ENCODE measurements at regions not wholly inside any gene's neighbourhood (a gene's known extent, or its start where the extent isn't known, plus 50 kb on each side); places are given as distances from the start of the nearest gene placed in this dataset.

DNA sequence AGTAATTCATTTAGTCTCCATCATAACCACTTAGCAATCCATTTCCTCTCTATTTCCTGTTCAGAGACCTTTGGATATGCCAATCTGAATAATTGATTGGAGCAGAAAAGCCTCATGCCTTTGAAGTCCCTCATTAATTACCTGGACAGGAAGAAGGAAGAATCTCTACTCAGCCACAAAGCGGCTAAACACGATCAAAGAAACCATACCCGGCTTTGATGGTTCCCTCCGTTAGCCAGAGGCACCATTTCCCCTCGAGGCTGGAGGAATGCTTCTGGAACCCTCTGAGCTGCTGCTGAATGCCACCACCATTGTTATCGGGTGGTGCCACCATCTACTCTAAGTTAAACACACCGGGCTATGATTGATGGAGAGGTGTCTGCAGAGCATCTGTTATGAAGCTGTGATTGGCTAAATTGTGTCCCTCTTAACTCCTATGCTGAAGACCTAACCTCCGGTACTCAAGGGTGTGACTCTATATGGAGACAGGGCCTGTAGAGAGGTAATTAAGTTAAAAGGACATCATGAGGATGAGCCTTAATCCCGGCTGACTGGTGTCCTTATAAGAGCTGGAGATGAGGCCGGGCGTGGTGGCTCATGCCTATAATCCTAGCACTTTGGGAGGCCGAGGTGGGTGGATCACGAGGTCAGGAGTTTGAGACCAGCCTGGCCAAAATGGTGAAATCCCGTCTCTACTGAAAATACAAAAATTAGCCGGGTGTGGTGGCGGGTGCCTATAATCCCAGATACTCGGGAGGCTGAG is 168.6 kb downstream of the CTTN start:
- POLR2A ChIA-PET, result no interaction called here
- CTCF ChIA-PET, result interaction anchor here (1.0 kb wide), 1 partner anchor 17 kb away, joined by 3 read pairs; no protein-coding TSS in a partner anchor
- Histone ChIP-seq H2AFZ (ENCODE audit: low read depth) (no peak overlapping the region), H3K4me1 (ENCODE audit: control insufficient read depth in 1 of 2, insufficient read depth in 2 of 2, low read depth in 1 of 2, low read length in 1 of 2) (peaks cover 0 to 17% of the 10 kb centered on the region in 2 experiments; a peak in 1 of 4 replicates), H3K9ac (no peak overlapping the region), H3K4me3 (ENCODE audit: low read depth in 2 of 2, low read length in 1 of 2) (no peak overlapping the region), H3F3A (replicated peaks; ENCODE audit: insufficient read depth) (no peaks in the 10 kb centered on the region), H3K27me3 (ENCODE audit: insufficient read depth) (no peaks in the 10 kb centered on the region), H3K27ac (ENCODE audit: low read depth in 2 of 2, low read length in 1 of 2) (no peak overlapping the region; a peak in 1 of 4 replicates), H4K20me1 (ENCODE audit: insufficient read depth) (no peaks in the 10 kb centered on the region), H3K79me2 (ENCODE audit: insufficient read depth) (no peaks in the 10 kb centered on the region), H3K9me3 (no peaks in the 10 kb centered on the region), H3K9me2 (no peaks in the 10 kb centered on the region), H3K36me3 (replicated peaks in 1 of 2; ENCODE audit: control insufficient read depth in 1 of 2, insufficient read depth in 2 of 2, low read length in 1 of 2) (no peaks in the 10 kb centered on the region), H3K4me2 (no peak overlapping the region)
- TF ChIP-seq NFIC (IDR thresholded peaks at IDR 0.05; ENCODE audit: borderline replicate concordance), result no peak
- TF ChIP-seq SMC3 (IDR thresholded peaks at IDR 0.05; ENCODE audit: low read depth, low read length), result no peak
- WGBS (ENCODE audit: low lambda C conversion rate), result 50% methylated on average over 17 of the region's 17 CpGs
- no peak for DNase-seq

DNA sequence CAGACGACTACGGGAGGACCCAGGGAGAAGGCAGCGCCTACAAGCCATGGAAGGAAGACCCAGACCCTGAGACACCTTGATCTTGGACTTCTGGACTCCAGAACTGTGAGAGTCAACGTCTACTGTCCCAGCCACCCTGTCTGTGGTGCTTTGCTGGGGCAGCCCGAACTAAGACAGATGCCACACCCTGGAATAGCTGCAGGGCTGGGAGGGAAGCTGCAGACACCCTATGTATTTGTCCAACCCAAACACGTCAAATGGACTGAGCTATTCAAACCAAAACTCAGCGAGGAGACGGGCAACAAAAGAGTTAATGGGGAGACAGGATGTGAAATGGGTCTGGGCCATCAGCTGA is 169.3 kb downstream of the CTTN start:
- peaks cover 0 to 17% of the 10 kb centered on the region in 2 experiments; a peak in 1 of 4 replicates for H3K4me1 ChIP-seq (ENCODE audit: control insufficient read depth in 1 of 2, insufficient read depth in 2 of 2, low read depth in 1 of 2, low read length in 1 of 2)
- H3K79me2 ChIP-seq (ENCODE audit: insufficient read depth), result no peaks in the 10 kb centered on the region
- H3K9me3 ChIP-seq, result no peaks in the 10 kb centered on the region
- no peaks in the 10 kb centered on the region for H3K27me3 ChIP-seq (ENCODE audit: insufficient read depth)
- no peak overlapping the region for H3K4me2 ChIP-seq
- H3K9me2 ChIP-seq, result no peaks in the 10 kb centered on the region
- TF ChIP-seq, protein P1, sequence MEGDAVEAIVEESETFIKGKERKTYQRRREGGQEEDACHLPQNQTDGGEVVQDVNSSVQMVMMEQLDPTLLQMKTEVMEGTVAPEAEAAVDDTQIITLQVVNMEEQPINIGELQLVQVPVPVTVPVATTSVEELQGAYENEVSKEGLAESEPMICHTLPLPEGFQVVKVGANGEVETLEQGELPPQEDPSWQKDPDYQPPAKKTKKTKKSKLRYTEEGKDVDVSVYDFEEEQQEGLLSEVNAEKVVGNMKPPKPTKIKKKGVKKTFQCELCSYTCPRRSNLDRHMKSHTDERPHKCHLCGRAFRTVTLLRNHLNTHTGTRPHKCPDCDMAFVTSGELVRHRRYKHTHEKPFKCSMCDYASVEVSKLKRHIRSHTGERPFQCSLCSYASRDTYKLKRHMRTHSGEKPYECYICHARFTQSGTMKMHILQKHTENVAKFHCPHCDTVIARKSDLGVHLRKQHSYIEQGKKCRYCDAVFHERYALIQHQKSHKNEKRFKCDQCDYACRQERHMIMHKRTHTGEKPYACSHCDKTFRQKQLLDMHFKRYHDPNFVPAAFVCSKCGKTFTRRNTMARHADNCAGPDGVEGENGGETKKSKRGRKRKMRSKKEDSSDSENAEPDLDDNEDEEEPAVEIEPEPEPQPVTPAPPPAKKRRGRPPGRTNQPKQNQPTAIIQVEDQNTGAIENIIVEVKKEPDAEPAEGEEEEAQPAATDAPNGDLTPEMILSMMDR (IDR thresholded peaks at IDR 0.05), result no peak
- no peak for TF ChIP-seq TCF12 (IDR thresholded peaks at IDR 0.05)
- no peak for TF ChIP-seq TAF1 (IDR thresholded peaks at IDR 0.05; ENCODE audit: borderline replicate concordance, low read depth, low read length)
- TF ChIP-seq MXI1 (IDR thresholded peaks at IDR 0.05; ENCODE audit: low read depth, low read length), result no peak
- no peak for TF ChIP-seq ELF1 (IDR thresholded peaks at IDR 0.05)
- TF ChIP-seq GABPA (IDR thresholded peaks at IDR 0.05; ENCODE audit: low read depth), result no peak
- TF ChIP-seq FOXJ3 (CRISPR knock-in tag; IDR thresholded peaks at IDR 0.05), result no peak
- no peak for TF ChIP-seq EZH2phosphoT487 (IDR thresholded peaks at IDR 0.05; ENCODE audit: borderline replicate concordance, low read depth)
- TF ChIP-seq YY1 (IDR thresholded peaks at IDR 0.05; ENCODE audit: low read depth), result no peak
- no peak for TF ChIP-seq POLR2AphosphoS5 (IDR thresholded peaks at IDR 0.05; ENCODE audit: low read depth, low read length)
- TF ChIP-seq, protein P2, sequence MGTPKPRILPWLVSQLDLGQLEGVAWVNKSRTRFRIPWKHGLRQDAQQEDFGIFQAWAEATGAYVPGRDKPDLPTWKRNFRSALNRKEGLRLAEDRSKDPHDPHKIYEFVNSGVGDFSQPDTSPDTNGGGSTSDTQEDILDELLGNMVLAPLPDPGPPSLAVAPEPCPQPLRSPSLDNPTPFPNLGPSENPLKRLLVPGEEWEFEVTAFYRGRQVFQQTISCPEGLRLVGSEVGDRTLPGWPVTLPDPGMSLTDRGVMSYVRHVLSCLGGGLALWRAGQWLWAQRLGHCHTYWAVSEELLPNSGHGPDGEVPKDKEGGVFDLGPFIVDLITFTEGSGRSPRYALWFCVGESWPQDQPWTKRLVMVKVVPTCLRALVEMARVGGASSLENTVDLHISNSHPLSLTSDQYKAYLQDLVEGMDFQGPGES (IDR thresholded peaks at IDR 0.05; ENCODE audit: low read depth, low read length), result no peak
- H3F3A ChIP-seq (replicated peaks; ENCODE audit: insufficient read depth), result no peaks in the 10 kb centered on the region
- no peak overlapping the region for H3K9ac ChIP-seq
- no peaks in the 10 kb centered on the region for H4K20me1 ChIP-seq (ENCODE audit: insufficient read depth)
- H3K36me3 ChIP-seq (replicated peaks in 1 of 2; ENCODE audit: control insufficient read depth in 1 of 2, insufficient read depth in 2 of 2, low read length in 1 of 2), result no peaks in the 10 kb centered on the region
- no peak overlapping the region for H3K4me3 ChIP-seq (ENCODE audit: low read depth in 2 of 2, low read length in 1 of 2)
- H2AFZ ChIP-seq (ENCODE audit: low read depth), result no peak overlapping the region
- no peak for DNase-seq
- 45% methylated on average over 8 of the region's 8 CpGs for WGBS (ENCODE audit: low lambda C conversion rate)
- ChIA-PET CTCF (interaction anchor here (1.4 kb wide), 1 partner anchor 73 kb away, joined by 3 read pairs; no protein-coding TSS in a partner anchor), POLR2A (interaction anchor here (0.9 kb wide), 1 partner anchor 10 kb away, joined by 3 read pairs; no protein-coding TSS in a partner anchor)
- H3K27ac ChIP-seq (ENCODE audit: low read depth in 2 of 2, low read length in 1 of 2), result no peak overlapping the region

Measured in SK-N-SH (cell line).